Suprapubic skin (tissue), 3 donors: ENCODE measurements at regions not wholly inside any gene's neighbourhood (a gene's known extent, or its start where the extent isn't known, plus 50 kb on each side); places are given as distances from the start of the nearest gene placed in this dataset.

Source experiments
- CTCF ChIP-seq, 2 donors: fragments of 200-600 bp in 1 of 2; fragments of 450-650 bp in 1 of 2; sonication (generic) in 1 of 2; IDR thresholded peaks; one replicate each; pipeline ENCODE4 v1.5.1; 2016 to 2019; ENCODE audit warnings: antibody characterized with exemption in 2 of 2, mild to moderate bottlenecking in 1 of 2, moderate library complexity in 1 of 2
- POLR2A ChIP-seq, 2 donors: fragments of 450-650 bp; IDR thresholded peaks; one replicate each; pipeline ENCODE4 v1.6.1; 2017; ENCODE audit warnings: antibody characterized with exemption in 2 of 2, mild to moderate bottlenecking in 2 of 2, moderate library complexity in 2 of 2

GRCh38 chrX:15056044-15056443 is 182.8 kb downstream of the MOSPD2 start:
- TF ChIP-seq CTCF (IDR thresholded peaks at IDR 0.05) = no peak
- TF ChIP-seq POLR2A (IDR thresholded peaks at IDR 0.05) = no peak
